GM21576 (cell line): ENCODE measurements at regions not wholly inside any gene's neighbourhood (a gene's known extent, or its start where the extent isn't known, plus 50 kb on each side); places are given as distances from the start of the nearest gene placed in this dataset.
"Not testable (repeated sequence)": the region's sequence is repeated elsewhere in the genome, so short reads cannot be mapped to it uniquely, and the experiment has no call there.

Source experiments
- ATAC-seq: cut with Tn5 transposase; IDR thresholded peaks from one replicate; pipeline ENCODE4 v1.9.1; 2021; ENCODE audit warnings: mild to moderate bottlenecking, moderate library complexity; ENCODE audit not compliant: unreplicated experiment

GRCh38 chr14:58730792-58731464 lies 93.2 kb downstream of the DACT1 start:
- no peak for ATAC-seq

DNA sequence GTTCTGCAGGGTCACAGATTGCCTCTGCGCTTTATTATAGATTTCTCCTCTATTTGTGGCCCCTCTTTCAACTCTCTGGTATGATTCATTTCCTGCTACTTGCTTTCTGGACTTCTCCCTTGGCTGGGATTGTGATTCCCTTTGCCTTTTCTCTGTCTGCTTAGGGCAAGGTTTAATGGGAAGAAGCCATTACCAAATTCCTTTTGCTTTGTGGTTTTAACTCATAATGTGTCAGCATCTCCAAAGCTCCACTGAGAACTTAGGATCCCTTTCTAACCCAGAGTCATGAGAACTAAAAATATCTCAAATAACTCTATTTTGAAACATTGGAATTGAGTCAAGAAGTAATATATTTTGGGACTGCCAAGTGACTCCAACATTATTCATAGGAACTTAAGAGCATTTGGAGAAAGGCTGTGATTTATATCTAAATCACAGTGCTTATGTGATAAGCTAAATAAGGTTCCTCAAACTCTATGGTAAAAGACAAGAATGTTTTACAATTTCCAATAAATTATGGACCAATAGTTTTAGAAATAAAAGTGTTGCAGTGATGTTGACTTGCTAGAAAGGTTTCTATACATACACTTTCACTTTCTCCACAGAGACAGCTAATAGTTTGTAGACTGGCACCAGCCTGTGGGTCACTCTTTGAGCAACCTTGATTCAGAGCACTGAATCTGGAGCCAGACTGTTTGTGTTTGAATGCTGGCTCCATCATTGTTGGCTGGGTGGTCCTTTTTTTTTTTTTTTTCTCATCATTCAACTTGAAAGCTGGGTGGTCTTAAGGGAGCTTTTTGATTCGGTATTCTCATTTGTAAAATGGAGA lies 93.9 kb downstream of the DACT1 start:
- no peak for ATAC-seq

DNA sequence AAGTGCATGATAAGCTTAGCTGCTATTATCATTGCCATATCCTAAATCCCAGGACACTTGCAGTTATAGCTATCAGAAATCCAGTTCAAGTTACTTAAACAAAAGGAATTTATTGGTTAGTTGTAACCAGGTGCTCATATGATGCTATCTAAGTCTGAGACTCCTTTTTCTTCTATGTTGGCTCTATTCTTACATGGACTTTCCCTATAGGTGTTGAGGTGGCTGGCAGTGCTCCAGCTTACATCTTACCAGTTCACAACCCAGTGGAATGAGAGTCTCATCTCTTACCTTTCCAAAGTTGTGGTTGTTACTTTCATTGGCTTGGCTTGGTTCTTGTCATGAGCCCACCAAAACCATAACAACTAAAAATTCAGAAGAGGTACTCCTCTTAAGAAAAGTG lies 94.6 kb downstream of the DACT1 start:
- no peak for ATAC-seq

DNA sequence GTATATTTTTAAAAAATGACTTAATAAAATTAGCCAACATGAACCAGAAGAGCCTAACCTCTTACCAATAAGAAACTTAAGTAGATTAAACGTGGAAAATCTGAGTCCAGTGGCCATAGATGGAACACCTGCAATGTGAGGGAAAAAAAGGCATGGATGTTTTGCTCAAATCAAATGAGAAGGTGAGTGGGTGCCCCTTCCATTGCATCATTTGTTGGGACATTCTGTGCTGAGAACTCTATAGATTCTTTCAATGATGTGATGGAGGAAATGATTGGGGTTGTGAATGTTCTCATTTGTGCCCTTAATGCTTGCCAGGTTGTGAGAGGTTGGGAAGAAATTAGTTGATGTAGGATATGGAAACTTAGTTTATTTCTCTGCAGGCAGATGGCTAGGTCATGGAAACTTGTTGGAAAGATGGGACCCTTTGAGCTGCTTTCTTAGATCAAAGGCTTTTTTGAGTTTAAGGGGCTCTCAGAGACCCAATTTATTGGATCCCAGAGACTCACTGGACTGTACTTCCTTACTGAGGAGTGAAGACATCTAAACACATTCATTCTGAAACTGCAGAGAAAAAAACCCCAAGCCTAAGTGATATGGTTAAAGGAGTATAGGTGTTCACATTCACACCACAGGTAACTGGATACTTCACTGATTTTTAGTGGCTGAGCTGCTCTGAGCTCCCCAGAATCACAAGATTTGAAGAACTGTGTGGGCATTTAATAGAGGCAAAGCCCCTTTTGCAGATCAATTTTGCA lies 95.9 kb downstream of the DACT1 start:
- peak; percentile 59 for ATAC-seq

GRCh38 chr14:58735596-58735995 lies 97.8 kb downstream of the DACT1 start:
- ATAC-seq = no peak

- ATAC-seq = no peak
These were observed 98.8 kb downstream of the DACT1 start for GRCh38 chr14:58736606-58737005.

DNA sequence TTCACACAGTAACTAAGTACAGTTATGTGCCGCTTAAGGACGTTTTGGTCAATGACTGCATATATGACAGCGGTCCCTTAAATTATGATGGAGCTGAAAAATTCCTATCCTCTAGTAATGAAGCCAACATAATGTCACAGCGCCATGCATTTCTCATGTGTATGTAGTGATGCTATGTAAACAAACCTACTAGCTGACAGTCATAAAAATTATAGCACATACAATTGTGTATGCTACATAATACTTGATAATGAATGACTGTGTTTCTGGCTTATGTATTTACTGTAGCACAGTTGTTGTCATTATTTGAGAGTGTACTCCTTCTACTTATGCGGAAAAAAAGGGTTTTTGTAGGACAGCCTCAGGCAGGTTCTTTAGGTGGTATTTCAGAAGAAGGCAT lies 99.7 kb downstream of the DACT1 start:
- no peak for ATAC-seq

DNA sequence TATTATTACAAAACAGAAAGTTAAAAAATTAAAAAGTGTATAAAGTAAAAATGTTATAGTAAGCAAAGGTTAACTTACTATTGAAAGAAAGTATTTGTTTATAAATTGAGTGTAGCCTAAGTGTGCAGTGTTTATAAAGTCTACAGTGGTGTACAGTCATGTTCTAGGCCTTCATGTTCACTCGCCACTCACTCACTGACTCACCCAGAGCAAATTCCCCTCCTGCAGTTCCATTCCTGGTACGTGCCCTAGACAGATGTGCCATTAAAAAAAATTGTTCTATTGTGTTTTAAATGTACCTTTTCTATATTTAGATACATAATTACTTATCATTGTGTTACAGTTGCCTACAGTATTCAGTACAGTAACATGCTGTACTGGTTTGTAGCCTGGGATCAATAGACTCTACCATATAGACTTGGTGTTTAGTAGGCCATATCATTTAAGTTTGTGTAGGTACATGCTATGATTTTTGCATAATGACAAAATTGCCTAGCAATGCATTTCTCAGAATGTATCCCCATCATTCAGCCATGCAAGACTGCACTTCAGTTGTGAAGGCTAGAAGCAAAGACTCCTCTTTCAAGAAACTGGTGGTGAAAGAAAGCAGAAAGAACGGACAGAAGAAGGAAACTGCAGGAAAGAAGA lies 100.6 kb downstream of the DACT1 start:
- no peak for ATAC-seq

- ATAC-seq = no peak
These were observed 101.1 kb downstream of the DACT1 start for GRCh38 chr14:58738876-58739275.

GRCh38 chr14:58739674-58740073 lies 101.9 kb downstream of the DACT1 start:
- ATAC-seq = peak; percentile 81

DNA sequence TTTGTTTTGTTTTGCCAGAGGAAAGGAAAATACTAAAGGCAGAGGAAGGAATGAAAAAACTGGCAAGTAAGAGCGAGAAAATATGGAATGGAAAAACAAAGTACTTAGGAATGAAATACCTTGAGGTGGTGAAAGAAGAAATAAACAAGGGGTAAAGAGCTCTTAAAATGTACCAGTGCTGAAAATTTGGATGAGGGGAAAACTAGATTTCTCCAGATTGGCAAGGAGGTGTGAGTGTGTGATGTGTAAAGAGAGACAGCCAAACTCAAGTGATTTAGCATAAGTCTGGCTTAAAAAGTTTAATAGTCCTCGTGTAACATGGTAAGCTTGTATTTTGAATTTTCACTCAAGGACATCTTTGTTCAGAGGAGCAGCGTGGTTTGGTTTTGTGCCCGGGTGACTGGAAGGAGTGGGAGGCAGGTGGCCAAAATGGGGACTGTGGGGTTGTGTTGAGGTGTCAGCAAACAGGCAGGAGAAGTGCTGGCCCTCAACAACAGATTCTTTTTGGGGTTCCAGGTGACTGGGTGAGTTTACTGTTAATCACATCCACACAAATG lies 102.7 kb downstream of the DACT1 start:
- ATAC-seq = no peak

DNA sequence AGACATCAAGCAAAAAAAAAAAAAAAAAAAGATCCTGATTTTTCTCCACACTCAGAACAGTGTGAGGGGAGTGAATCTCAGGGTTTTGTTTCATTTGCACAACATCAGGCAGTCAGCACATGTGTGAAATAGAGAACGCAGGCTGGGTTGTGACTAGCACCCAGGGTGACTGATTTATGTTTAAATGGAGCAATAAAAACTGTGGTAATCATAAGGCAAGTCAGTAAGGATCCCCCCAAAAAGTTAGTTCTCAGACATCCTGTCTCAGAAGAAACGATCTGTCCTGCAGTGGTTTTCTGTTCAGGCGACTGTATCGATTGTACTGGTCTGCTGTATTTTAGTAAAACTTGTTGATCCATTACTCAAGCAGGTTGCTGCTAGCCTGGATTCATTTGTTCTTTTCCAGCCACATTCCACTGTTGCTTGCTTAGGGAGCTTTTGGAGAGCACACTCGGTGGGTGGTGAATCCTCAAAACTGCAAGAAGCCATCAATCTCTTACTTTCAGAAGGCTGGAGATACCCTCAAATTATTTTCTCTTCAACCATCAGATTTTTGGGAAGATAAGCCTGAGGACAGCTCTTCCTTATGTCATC lies 107.1 kb downstream of the DACT1 start:
- ATAC-seq = no peak

DNA sequence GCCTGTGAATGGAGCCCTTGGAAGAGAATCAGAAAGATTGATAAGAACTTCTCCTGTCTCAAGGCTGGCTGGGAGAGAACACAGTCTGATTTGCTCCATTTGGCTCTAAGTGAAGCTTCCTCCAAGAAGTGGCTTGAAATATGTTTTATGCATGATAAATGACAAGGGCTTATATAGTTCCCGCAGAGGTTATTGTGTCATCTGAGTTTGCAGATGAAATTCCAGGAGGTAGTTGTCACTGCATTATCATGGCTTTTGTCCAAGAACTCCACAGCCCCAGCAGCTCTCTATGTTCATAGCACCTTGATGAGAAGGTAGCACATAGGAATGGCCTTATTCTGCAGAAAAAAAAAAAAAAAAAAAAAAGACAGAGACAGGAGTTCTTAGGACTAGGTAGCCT lies 108.5 kb downstream of the DACT1 start:
- ATAC-seq = no peak

- ATAC-seq = no peak
These were observed 108.9 kb downstream of the DACT1 start for GRCh38 chr14:58746701-58747100.

DNA sequence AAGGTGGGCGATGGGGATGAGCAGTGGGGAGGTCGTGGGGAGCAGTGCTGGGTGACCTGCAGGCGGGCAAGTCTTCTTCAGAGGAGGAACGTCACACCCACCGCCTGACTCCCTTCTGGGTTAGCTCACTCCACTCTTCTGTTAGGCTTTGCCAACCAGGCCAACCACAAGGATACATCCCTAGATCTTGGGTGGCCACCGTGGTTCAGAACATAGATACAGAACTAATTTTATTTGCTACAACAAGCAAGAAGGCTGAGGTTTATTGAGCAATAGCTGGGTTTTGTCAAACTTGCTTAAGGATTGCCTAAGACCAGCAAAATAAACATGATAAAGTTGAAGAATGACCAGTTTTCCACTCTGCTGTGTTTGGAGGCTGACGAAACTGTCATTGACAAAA lies 109.4 kb downstream of the DACT1 start:
- ATAC-seq = no peak

DNA sequence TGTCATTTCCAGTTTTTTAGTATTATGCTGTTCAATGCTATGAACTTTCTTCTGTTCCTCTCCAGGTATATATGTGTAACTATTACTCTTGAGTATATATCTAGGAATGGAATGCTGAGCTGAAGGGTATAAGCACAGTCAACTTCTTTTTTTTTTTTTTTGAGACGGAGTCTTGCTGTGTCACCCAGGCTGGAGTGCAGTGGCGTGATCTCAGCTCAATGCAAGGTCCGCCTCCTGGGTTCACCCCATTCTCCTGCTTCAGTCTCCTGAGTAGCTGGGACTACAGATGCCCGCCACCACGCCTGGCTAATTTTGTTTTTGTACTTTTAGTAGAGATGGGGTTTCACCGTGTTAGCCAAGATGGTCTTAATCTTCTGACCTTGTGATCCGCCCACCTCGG lies 110.5 kb downstream of the DACT1 start:
- ATAC-seq = not testable (repeated sequence)

GRCh38 chr14:58749066-58749669 lies 111.4 kb downstream of the DACT1 start:
- ATAC-seq = peak; percentile 85

- ATAC-seq = no peak
These were observed 112.8 kb downstream of the DACT1 start for GRCh38 chr14:58750321-58751269.

- ATAC-seq = no peak
These were observed 114.0 kb downstream of the DACT1 start for GRCh38 chr14:58751788-58752187.
